ENCODE measurements at regions not wholly inside any gene's neighbourhood (a gene's known extent, or its start where the extent isn't known, plus 50 kb on each side); places are given as distances from the start of the nearest gene placed in this dataset.
"Not testable (repeated sequence)": the region's sequence is repeated elsewhere in the genome, so short reads cannot be mapped to it uniquely, and the experiment has no call there.

GRCh38 chr7:6939126-6939525 is 113.1 kb upstream of the CCZ1B start:
- not testable (repeated sequence) for DNase-seq

- DNase-seq = not testable (repeated sequence)
These were observed 113.8 kb upstream of the CCZ1B start for GRCh38 chr7:6939896-6940295.

GRCh38 chr7:6946873-6947272 is 120.8 kb upstream of the CCZ1B start:
- not testable (repeated sequence) for DNase-seq

GRCh38 chr7:6950231-6950630 is 124.2 kb upstream of the CCZ1B start:
- not testable (repeated sequence) for DNase-seq

GRCh38 chr7:6951553-6951952 is 125.5 kb upstream of the CCZ1B start:
- not testable (repeated sequence) for DNase-seq

GRCh38 chr7:6953138-6953797 is 127.2 kb upstream of the CCZ1B start:
- not testable (repeated sequence) for DNase-seq

- DNase-seq = not testable (repeated sequence)
These were observed 127.7 kb upstream of the CCZ1B start for GRCh38 chr7:6953798-6954181.

GRCh38 chr7:6955385-6955784 is 129.3 kb upstream of the CCZ1B start:
- not testable (repeated sequence) for DNase-seq

GRCh38 chr7:6955990-6956566 is 130.0 kb upstream of the CCZ1B start:
- DNase-seq = not testable (repeated sequence)

GRCh38 chr7:6958371-6958770 is 132.3 kb upstream of the CCZ1B start:
- not testable (repeated sequence) for DNase-seq

GRCh38 chr7:6959942-6960341 is 133.9 kb upstream of the CCZ1B start:
- DNase-seq = not testable (repeated sequence)

- not testable (repeated sequence) for DNase-seq
These were observed 136.8 kb upstream of the CCZ1B start for GRCh38 chr7:6962871-6963270.

- peak; percentile 45 for DNase-seq
These were observed 139.0 kb upstream of the CCZ1B start for GRCh38 chr7:6965051-6965450.

GRCh38 chr7:6970180-6970579 is 144.1 kb upstream of the CCZ1B start:
- DNase-seq = not testable (repeated sequence)

- not testable (repeated sequence) for DNase-seq
These were observed 148.8 kb upstream of the CCZ1B start for GRCh38 chr7:6974876-6975275.

GRCh38 chr7:6975346-6975745 is 149.3 kb upstream of the CCZ1B start:
- DNase-seq = not testable (repeated sequence)

- not testable (repeated sequence) for DNase-seq
These were observed 151.3 kb upstream of the CCZ1B start for GRCh38 chr7:6977368-6977767.

- DNase-seq = not testable (repeated sequence)
These were observed 152.3 kb upstream of the CCZ1B start for GRCh38 chr7:6978326-6978725.

- not testable (repeated sequence) for DNase-seq
These were observed 153.4 kb upstream of the CCZ1B start for GRCh38 chr7:6979456-6979855.

- not testable (repeated sequence) for DNase-seq
These were observed 156.3 kb upstream of the CCZ1B start for GRCh38 chr7:6982375-6982774.

GRCh38 chr7:6986892-6987291 is 160.8 kb upstream of the CCZ1B start:
- not testable (repeated sequence) for DNase-seq

- not testable (repeated sequence) for DNase-seq
These were observed 162.5 kb upstream of the CCZ1B start for GRCh38 chr7:6988608-6989007.

- DNase-seq = not testable (repeated sequence)
These were observed 163.9 kb upstream of the CCZ1B start for GRCh38 chr7:6989968-6990367.

- DNase-seq = peak; percentile 44
These were observed 164.5 kb upstream of the CCZ1B start for GRCh38 chr7:6990426-6991152.

Measured in RPMI8226 (cell line).